ENCODE measurements at regions not wholly inside any gene's neighbourhood (a gene's known extent, or its start where the extent isn't known, plus 50 kb on each side); places are given as distances from the start of the nearest gene placed in this dataset.

DNA sequence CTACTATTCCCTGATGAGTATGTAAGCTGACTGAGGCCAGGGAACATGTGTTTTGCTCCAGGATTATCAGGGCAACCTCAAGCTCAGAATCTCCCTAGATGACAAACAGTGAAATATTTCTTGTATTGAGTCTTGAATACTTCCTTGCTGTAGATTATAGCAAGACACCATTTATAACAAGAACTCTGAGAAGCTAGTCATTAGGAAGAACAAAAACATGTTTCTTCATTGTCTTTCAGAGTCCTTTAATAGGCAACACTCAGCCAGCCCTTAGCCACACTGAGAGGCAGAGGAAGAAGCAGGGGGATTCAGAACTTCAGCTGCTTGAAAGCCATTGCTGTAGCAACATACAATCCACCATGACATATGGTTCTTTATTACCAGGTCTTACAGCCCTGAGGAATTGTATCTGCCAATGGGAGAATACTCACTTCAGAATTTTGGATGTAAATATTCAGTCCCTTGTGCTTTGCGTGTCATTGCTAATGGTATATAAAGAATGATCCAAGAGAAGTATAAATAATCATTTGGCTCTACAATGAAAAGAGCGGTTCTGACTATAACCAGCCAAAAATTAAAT lies 117.5 kb upstream of the NCKAP5 start:
- no peaks in the 10 kb centered on the region for H3K79me2 ChIP-seq (replicated peaks; ENCODE audit: insufficient read depth)
- ATAC-seq: no peak
- H3K9me3 Mint-ChIP-seq: no peaks in the 10 kb centered on the region

DNA sequence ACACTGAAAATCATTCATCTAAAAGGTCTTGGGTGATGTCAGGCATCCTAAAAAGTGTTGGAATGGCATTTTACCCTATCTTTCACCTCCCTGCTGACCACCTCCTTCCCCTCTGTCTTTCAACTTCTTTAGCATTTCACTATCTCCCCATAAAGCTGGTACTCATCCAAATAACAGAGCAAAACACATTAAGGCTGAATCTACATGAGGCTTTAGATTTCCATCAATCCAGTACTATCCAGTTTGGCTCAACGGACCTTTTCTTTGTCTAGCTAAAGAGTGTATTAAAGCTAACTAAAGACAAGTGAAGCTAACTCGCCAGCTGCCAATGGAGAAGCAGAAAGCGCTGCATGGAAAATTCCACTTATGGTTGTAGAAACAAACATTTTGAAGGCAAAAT lies 122.5 kb upstream of the NCKAP5 start:
- H3K4me3 ChIP-seq: no peak overlapping the region
- Mint-ChIP-seq H3K4me3 (no peak overlapping the region), H3K9me3 (no peaks in the 10 kb centered on the region), H3K27ac (no peak overlapping the region), H3K4me1 (peaks cover 5% of the 10 kb centered on the region; the same call in 2 of the 3 replicates), H3K36me3 (ENCODE audit: low read depth) (no peaks in the 10 kb centered on the region), H3K27me3 (ENCODE audit: insufficient read depth, low read depth, poor library complexity) (peaks cover 4% of the 10 kb centered on the region)
- TF ChIP-seq STAT1 (IDR thresholded peaks at IDR 0.05; ENCODE audit: unreplicated experiment) (no peak), ZNF114 (CRISPR knock-in tag; IDR thresholded peaks at IDR 0.05) (no peak), POLR2AphosphoS5 (IDR thresholded peaks at IDR 0.05; ENCODE audit: low read depth) (no peak), CREB1 (CRISPR knock-in tag; IDR thresholded peaks at IDR 0.05; ENCODE audit: low read depth) (no peak), ZNF331 (CRISPR knock-in tag; IDR thresholded peaks at IDR 0.05; ENCODE audit: low read depth) (no peak), JUNB (IDR thresholded peaks at IDR 0.05; ENCODE audit: unreplicated experiment) (no peak)
- TF ChIP-seq, protein P1, sequence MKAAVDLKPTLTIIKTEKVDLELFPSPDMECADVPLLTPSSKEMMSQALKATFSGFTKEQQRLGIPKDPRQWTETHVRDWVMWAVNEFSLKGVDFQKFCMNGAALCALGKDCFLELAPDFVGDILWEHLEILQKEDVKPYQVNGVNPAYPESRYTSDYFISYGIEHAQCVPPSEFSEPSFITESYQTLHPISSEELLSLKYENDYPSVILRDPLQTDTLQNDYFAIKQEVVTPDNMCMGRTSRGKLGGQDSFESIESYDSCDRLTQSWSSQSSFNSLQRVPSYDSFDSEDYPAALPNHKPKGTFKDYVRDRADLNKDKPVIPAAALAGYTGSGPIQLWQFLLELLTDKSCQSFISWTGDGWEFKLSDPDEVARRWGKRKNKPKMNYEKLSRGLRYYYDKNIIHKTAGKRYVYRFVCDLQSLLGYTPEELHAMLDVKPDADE (IDR thresholded peaks at IDR 0.05): no peak
- H3K9me2 ChIP-seq (ENCODE audit: insufficient read depth): no peaks in the 10 kb centered on the region
- H3K4me2 ChIP-seq: no peak overlapping the region
- H3K27ac ChIP-seq (ENCODE audit: low read depth): no peak overlapping the region
- no peaks in the 10 kb centered on the region for H3F3A ChIP-seq (replicated peaks; ENCODE audit: low read depth)
- no peaks in the 10 kb centered on the region for H4K20me1 ChIP-seq (replicated peaks; ENCODE audit: insufficient read depth)
- H3K79me2 ChIP-seq (replicated peaks; ENCODE audit: insufficient read depth): no peaks in the 10 kb centered on the region
- no peak for DNase-seq (ENCODE audit: low spot score)
- no peaks in the 10 kb centered on the region for H3K36me3 ChIP-seq (ENCODE audit: insufficient read depth)
- H3K27me3 ChIP-seq (ENCODE audit: insufficient read depth): no peaks in the 10 kb centered on the region
- H2AFZ ChIP-seq: no peak overlapping the region
- H3K4me1 ChIP-seq (ENCODE audit: insufficient read depth): no peaks in the 10 kb centered on the region
- ATAC-seq: no peak

More for the DNA sequence above, 117.5 kb upstream of the NCKAP5 start:
- Histone ChIP-seq H3K27ac (ENCODE audit: low read depth) (no peak overlapping the region), H4K20me1 (replicated peaks; ENCODE audit: insufficient read depth) (no peaks in the 10 kb centered on the region), H3K36me3 (ENCODE audit: insufficient read depth) (no peaks in the 10 kb centered on the region), H3F3A (replicated peaks; ENCODE audit: low read depth) (no peaks in the 10 kb centered on the region), H3K4me1 (ENCODE audit: insufficient read depth) (no peaks in the 10 kb centered on the region), H3K9me2 (ENCODE audit: insufficient read depth) (no peaks in the 10 kb centered on the region), H3K4me3 (no peak overlapping the region), H3K4me2 (no peak overlapping the region), H2AFZ (no peak overlapping the region), H3K27me3 (ENCODE audit: insufficient read depth) (no peaks in the 10 kb centered on the region)
- H3K4me3 Mint-ChIP-seq: no peak overlapping the region
- H3K27ac Mint-ChIP-seq: no peak overlapping the region
- TF ChIP-seq ZNF114 (CRISPR knock-in tag; IDR thresholded peaks at IDR 0.05) (no peak), NANOG (IDR thresholded peaks at IDR 0.05; ENCODE audit: borderline replicate concordance) (no peak), EZH2phosphoT487 (IDR thresholded peaks at IDR 0.05; ENCODE audit: unreplicated experiment) (no peak), STAT1 (IDR thresholded peaks at IDR 0.05; ENCODE audit: unreplicated experiment) (no peak)
- H3K4me1 Mint-ChIP-seq: peaks cover 2% of the 10 kb centered on the region; the same call in 2 of the 3 replicates
- H3K36me3 Mint-ChIP-seq (ENCODE audit: low read depth): no peaks in the 10 kb centered on the region
- no peaks in the 10 kb centered on the region for H3K27me3 Mint-ChIP-seq (ENCODE audit: insufficient read depth, low read depth, poor library complexity)
- DNase-seq (ENCODE audit: low spot score): no peak

DNA sequence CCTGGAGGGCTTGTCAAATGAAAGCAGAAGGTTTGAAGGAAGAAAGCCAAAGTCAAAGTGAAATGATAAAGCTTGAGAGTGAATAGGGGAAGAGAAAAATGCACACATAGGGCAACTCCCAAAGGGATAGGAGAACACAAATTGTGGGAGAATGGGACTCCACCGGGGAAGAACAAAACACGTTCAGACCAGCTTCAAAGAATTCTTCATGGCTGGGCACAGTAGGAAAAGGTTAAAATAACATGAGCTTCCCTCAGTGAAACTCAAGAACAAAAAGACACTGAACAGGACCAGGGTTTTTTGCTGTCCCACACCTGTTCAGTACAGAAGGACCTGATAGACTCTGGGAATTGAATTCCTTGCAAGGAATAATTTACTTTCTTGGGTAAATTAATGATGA lies 123.1 kb upstream of the NCKAP5 start:
- no peaks in the 10 kb centered on the region for H4K20me1 ChIP-seq (replicated peaks; ENCODE audit: insufficient read depth)
- H3K36me3 ChIP-seq (ENCODE audit: insufficient read depth): no peaks in the 10 kb centered on the region
- Mint-ChIP-seq H3K4me1 (peaks cover 6% of the 10 kb centered on the region; the same call in 2 of the 3 replicates), H3K4me3 (no peak overlapping the region), H3K27me3 (ENCODE audit: insufficient read depth, low read depth, poor library complexity) (peaks cover 4% of the 10 kb centered on the region), H3K27ac (no peak overlapping the region), H3K36me3 (ENCODE audit: low read depth) (no peaks in the 10 kb centered on the region), H3K9me3 (no peaks in the 10 kb centered on the region)
- H3K27me3 ChIP-seq (ENCODE audit: insufficient read depth): no peaks in the 10 kb centered on the region
- no peak overlapping the region for H2AFZ ChIP-seq
- H3K4me2 ChIP-seq: no peak overlapping the region
- H3K27ac ChIP-seq (ENCODE audit: low read depth): no peak overlapping the region
- H3F3A ChIP-seq (replicated peaks; ENCODE audit: low read depth): no peaks in the 10 kb centered on the region
- H3K9me2 ChIP-seq (ENCODE audit: insufficient read depth): no peaks in the 10 kb centered on the region
- DNase-seq (ENCODE audit: low spot score): no peak
- no peaks in the 10 kb centered on the region for H3K4me1 ChIP-seq (ENCODE audit: insufficient read depth)
- ATAC-seq: no peak
- no peaks in the 10 kb centered on the region for H3K79me2 ChIP-seq (replicated peaks; ENCODE audit: insufficient read depth)
- no peak overlapping the region for H3K4me3 ChIP-seq
- TF ChIP-seq, protein P2, sequence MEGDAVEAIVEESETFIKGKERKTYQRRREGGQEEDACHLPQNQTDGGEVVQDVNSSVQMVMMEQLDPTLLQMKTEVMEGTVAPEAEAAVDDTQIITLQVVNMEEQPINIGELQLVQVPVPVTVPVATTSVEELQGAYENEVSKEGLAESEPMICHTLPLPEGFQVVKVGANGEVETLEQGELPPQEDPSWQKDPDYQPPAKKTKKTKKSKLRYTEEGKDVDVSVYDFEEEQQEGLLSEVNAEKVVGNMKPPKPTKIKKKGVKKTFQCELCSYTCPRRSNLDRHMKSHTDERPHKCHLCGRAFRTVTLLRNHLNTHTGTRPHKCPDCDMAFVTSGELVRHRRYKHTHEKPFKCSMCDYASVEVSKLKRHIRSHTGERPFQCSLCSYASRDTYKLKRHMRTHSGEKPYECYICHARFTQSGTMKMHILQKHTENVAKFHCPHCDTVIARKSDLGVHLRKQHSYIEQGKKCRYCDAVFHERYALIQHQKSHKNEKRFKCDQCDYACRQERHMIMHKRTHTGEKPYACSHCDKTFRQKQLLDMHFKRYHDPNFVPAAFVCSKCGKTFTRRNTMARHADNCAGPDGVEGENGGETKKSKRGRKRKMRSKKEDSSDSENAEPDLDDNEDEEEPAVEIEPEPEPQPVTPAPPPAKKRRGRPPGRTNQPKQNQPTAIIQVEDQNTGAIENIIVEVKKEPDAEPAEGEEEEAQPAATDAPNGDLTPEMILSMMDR (conservative IDR thresholded peaks at IDR 0.05; ENCODE audit: low read depth in 2 of 2): no peak
- TF ChIP-seq POLR2AphosphoS5 (IDR thresholded peaks at IDR 0.05; ENCODE audit: low read depth) (no peak), EZH2 (IDR thresholded peaks at IDR 0.05; ENCODE audit: low read depth, unreplicated experiment) (no peak), EZH2phosphoT487 (IDR thresholded peaks at IDR 0.05; ENCODE audit: unreplicated experiment) (no peak)

Measured in GM23338 (cell line).